ENCODE measurements at regions not wholly inside any gene's neighbourhood (a gene's known extent, or its start where the extent isn't known, plus 50 kb on each side); places are given as distances from the start of the nearest gene placed in this dataset.

DNA sequence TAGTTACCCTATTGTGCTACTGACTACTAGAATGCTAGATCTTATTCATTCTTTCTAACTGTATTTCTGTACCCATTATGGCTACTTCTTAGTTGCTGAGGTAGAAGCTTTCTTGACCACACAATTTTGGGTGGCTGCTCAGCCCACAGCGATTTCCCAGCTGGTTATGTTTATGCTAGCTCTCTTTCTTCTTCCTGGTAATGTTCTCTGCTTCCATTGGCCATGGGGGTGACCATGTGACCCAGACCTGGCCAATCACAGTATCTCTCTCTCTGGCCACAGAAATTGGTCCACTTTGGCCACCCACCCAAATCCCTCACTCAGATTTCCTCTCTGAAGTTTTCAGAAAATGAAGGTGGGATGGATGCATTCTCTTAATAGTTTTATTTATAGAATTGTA, 427.9 kb upstream of the CLINT1 start:
- TF ChIP-seq, protein P1, sequence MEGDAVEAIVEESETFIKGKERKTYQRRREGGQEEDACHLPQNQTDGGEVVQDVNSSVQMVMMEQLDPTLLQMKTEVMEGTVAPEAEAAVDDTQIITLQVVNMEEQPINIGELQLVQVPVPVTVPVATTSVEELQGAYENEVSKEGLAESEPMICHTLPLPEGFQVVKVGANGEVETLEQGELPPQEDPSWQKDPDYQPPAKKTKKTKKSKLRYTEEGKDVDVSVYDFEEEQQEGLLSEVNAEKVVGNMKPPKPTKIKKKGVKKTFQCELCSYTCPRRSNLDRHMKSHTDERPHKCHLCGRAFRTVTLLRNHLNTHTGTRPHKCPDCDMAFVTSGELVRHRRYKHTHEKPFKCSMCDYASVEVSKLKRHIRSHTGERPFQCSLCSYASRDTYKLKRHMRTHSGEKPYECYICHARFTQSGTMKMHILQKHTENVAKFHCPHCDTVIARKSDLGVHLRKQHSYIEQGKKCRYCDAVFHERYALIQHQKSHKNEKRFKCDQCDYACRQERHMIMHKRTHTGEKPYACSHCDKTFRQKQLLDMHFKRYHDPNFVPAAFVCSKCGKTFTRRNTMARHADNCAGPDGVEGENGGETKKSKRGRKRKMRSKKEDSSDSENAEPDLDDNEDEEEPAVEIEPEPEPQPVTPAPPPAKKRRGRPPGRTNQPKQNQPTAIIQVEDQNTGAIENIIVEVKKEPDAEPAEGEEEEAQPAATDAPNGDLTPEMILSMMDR (optimal IDR thresholded peaks at IDR 0.05 in 1 of 3, IDR thresholded peaks at IDR 0.05 in 1 of 3, conservative IDR thresholded peaks at IDR 0.05 in 1 of 3; ENCODE audit: extremely low read depth in 1 of 3, insufficient read depth in 2 of 3, low read length in 3 of 3) = no peak
- no peak for TF ChIP-seq EZH2 (IDR thresholded peaks at IDR 0.05; ENCODE audit: low read length)

All from keratinocyte (primary cell).